ENCODE measurements at regions not wholly inside any gene's neighbourhood (a gene's known extent, or its start where the extent isn't known, plus 50 kb on each side); places are given as distances from the start of the nearest gene placed in this dataset.

GRCh38 chrX:122913134-122913533 is 270.9 kb upstream of the GRIA3 start:
- TF ChIP-seq CTCF (IDR thresholded peaks at IDR 0.05; ENCODE audit: insufficient read depth, low read length, poor library complexity, severe bottlenecking) (no peak), EZH2phosphoT487 (conservative IDR thresholded peaks at IDR 0.05; ENCODE audit: low read length) (no peak)
